ENCODE measurements at regions not wholly inside any gene's neighbourhood (a gene's known extent, or its start where the extent isn't known, plus 50 kb on each side); places are given as distances from the start of the nearest gene placed in this dataset.

DNA sequence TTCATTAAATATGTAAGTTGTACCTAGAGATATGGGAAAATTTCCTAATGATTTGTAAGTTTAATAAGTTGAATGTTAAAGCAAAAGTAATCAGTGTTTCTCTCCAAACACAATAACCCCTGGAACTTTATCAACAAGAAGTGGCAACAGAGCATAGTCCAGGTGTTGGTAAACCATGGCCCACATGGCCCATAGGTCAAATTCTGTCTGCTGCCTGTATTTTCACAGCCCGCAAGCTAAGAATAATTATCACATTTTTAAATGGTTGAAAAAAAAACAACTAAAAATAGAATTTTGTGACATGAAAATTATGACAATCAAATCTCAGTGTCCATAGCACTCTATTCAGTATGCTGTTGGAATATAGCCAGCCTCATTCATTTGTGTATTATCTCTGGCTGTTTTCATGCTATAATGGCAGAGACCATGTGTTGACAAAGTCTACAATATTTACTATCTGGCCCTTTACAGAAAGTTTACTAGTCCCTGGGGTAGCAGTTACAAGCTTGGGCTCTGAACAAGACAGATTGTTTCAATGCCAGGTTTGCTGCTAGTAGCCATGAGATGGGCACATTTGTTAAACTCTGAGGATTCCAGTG is 395.8 kb downstream of the GASK1B start:
- intact Hi-C loops (cut with DNase I; ENCODE audit: low total_unique reads): no loop called here

DNA sequence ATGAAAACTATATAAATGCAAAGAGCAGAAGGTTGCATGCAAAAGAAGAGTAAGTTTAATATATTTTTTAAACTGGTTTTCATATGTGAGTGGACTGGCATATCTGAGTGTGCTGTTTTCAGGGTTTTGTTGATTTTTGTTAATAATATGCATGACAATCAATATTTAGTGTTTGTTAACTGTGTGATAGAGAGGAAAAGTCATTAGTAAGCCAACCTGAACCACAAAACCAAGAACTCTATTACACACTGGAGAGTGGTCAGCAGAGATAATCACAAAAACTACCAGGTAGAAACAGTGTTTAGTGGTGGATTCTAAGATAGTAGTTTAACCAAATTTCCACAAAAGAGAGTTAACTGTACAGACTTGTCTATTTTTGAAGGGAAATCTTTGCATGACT is 396.9 kb downstream of the GASK1B start:
- Histone ChIP-seq H3K4me1 (no peaks in the 10 kb centered on the region), H3K4me3 (no peak overlapping the region), H3K27ac (no peak overlapping the region), H3K27me3 (no peaks in the 10 kb centered on the region), H3K9me3 (no peaks in the 10 kb centered on the region), H3K36me3 (no peaks in the 10 kb centered on the region)
- in situ Hi-C loops (cut with MboI; ENCODE audit: low sequenced_read_pairs in 4 of 4) (no loop called here), intact Hi-C loops (cut with DNase I; ENCODE audit: low total_unique reads) (no loop called here)
- ATAC-seq (no peak), DNase-seq (no peak)
- TF ChIP-seq, protein P1, sequence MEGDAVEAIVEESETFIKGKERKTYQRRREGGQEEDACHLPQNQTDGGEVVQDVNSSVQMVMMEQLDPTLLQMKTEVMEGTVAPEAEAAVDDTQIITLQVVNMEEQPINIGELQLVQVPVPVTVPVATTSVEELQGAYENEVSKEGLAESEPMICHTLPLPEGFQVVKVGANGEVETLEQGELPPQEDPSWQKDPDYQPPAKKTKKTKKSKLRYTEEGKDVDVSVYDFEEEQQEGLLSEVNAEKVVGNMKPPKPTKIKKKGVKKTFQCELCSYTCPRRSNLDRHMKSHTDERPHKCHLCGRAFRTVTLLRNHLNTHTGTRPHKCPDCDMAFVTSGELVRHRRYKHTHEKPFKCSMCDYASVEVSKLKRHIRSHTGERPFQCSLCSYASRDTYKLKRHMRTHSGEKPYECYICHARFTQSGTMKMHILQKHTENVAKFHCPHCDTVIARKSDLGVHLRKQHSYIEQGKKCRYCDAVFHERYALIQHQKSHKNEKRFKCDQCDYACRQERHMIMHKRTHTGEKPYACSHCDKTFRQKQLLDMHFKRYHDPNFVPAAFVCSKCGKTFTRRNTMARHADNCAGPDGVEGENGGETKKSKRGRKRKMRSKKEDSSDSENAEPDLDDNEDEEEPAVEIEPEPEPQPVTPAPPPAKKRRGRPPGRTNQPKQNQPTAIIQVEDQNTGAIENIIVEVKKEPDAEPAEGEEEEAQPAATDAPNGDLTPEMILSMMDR (IDR thresholded peaks at IDR 0.05 in 4 of 5, conservative IDR thresholded peaks at IDR 0.05 in 1 of 5): no peak
- TF ChIP-seq POLR2A (IDR thresholded peaks at IDR 0.05): no peak

More for the DNA sequence above, 395.8 kb downstream of the GASK1B start:
- Histone ChIP-seq H3K27ac (no peak overlapping the region), H3K36me3 (no peaks in the 10 kb centered on the region), H3K4me1 (no peaks in the 10 kb centered on the region), H3K9me3 (no peaks in the 10 kb centered on the region), H3K4me3 (no peak overlapping the region), H3K27me3 (no peaks in the 10 kb centered on the region)
- in situ Hi-C loops (cut with MboI; ENCODE audit: low sequenced_read_pairs in 4 of 4): no loop called here
- no peak for ATAC-seq
- no peak for DNase-seq
- TF ChIP-seq, protein P1 (IDR thresholded peaks at IDR 0.05 in 4 of 5, conservative IDR thresholded peaks at IDR 0.05 in 1 of 5): no peak
- no peak for TF ChIP-seq POLR2A (IDR thresholded peaks at IDR 0.05)

DNA sequence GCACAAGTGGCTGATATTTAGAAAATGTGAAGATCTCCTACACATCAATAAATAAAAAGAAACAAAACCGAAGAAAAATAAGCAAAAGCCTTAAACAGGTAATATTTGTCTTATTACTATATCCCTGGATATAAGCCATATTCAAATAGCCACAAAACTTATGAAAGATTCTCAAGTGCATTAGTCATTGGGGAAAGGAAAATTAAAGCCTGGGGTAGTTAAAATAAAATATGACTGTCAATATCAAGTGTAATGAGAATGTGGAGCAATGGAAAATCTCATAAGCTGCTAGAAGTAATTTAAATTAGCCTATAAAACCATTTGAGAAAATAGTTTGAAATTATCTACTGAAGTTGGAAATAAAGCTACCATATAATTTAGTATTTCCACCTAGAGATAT is 399.9 kb downstream of the GASK1B start:
- in situ Hi-C loops (cut with MboI; ENCODE audit: low sequenced_read_pairs in 4 of 4): no loop called here
- ATAC-seq: no peak
- TF ChIP-seq POLR2A (IDR thresholded peaks at IDR 0.05): no peak
- TF ChIP-seq, protein P1 (IDR thresholded peaks at IDR 0.05 in 4 of 5, conservative IDR thresholded peaks at IDR 0.05 in 1 of 5): no peak
- intact Hi-C loops (cut with DNase I; ENCODE audit: low total_unique reads): no loop called here
- H3K36me3 ChIP-seq: no peaks in the 10 kb centered on the region
- DNase-seq: no peak
- H3K27me3 ChIP-seq: no peaks in the 10 kb centered on the region
- no peaks in the 10 kb centered on the region for H3K9me3 ChIP-seq
- H3K4me3 ChIP-seq: no peak overlapping the region
- no peak overlapping the region for H3K27ac ChIP-seq
- no peaks in the 10 kb centered on the region for H3K4me1 ChIP-seq

DNA sequence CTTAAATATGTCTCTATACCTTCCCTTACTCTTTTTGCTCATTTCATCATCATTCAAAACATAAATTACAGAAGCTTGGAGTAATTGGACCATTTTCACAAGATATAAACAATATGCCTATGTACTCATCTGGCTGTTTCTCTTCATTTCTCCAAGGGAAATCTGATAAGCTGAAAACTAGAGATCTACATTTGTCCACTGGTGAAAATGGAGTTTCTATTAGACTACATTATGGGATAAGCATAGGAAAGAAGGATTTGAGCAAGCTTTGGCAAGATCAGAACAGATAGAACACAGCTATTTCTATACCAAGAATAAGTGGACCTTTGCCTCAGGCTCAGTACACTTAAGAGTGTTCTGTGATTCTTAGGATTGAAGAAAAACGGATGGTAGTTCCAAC is 404.4 kb downstream of the GASK1B start:
- H3K27me3 ChIP-seq: no peaks in the 10 kb centered on the region
- no peaks in the 10 kb centered on the region for H3K9me3 ChIP-seq
- no peak overlapping the region for H3K27ac ChIP-seq
- ATAC-seq (no peak), DNase-seq (no peak)
- no peaks in the 10 kb centered on the region for H3K4me1 ChIP-seq
- TF ChIP-seq, protein P1 (IDR thresholded peaks at IDR 0.05 in 4 of 5, conservative IDR thresholded peaks at IDR 0.05 in 1 of 5): no peak
- no peak for TF ChIP-seq POLR2A (IDR thresholded peaks at IDR 0.05)
- intact Hi-C loops (cut with DNase I; ENCODE audit: low total_unique reads) (no loop called here), in situ Hi-C loops (cut with MboI; ENCODE audit: low sequenced_read_pairs in 4 of 4) (no loop called here)
- no peaks in the 10 kb centered on the region for H3K36me3 ChIP-seq
- no peak overlapping the region for H3K4me3 ChIP-seq

DNA sequence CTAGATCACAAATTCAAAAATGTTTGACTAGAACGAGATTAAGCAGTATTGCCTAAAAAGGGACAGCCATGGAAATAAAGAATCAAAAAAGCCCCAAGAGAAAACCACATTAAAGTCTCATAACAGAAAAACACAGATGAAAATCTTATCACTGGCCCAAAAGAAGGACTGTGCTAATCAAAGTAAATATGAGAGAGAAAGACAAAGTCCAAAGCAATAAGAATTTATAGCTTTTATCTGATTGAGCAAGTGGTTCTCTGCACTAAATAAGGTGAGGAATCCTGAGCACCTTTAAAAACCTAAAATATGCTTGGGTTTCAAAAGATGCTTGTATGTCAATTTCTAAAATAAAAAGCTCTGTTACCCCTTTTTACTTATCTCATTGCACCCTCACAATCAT is 409.3 kb downstream of the GASK1B start:
- Histone ChIP-seq H3K36me3 (no peaks in the 10 kb centered on the region), H3K27me3 (no peaks in the 10 kb centered on the region), H3K4me3 (no peak overlapping the region), H3K9me3 (no peaks in the 10 kb centered on the region), H3K4me1 (no peaks in the 10 kb centered on the region), H3K27ac (no peak overlapping the region)
- ATAC-seq (no peak), DNase-seq (no peak)
- in situ Hi-C loops (cut with MboI; ENCODE audit: low sequenced_read_pairs in 4 of 4): no loop called here
- intact Hi-C loops (cut with DNase I; ENCODE audit: low total_unique reads): no loop called here
- TF ChIP-seq, protein P1 (IDR thresholded peaks at IDR 0.05 in 4 of 5, conservative IDR thresholded peaks at IDR 0.05 in 1 of 5): no peak
- no peak for TF ChIP-seq POLR2A (IDR thresholded peaks at IDR 0.05)
